GM18861 (cell line): ENCODE measurements at regions not wholly inside any gene's neighbourhood (a gene's known extent, or its start where the extent isn't known, plus 50 kb on each side); places are given as distances from the start of the nearest gene placed in this dataset.

Experiments used
- ATAC-seq: cut with Tn5 transposase; IDR thresholded peaks from one replicate; pipeline ENCODE4 v1.9.1; 2021; ENCODE audit not compliant: unreplicated experiment

- no peak for ATAC-seq
Observed at GRCh38 chr12:90020014-90020413, 311.4 kb upstream of the ATP2B1 start.

- no peak for ATAC-seq
Observed at GRCh38 chr12:90017316-90017715, 308.7 kb upstream of the ATP2B1 start.

- ATAC-seq = no peak
Observed at GRCh38 chr12:90015228-90015627, 306.6 kb upstream of the ATP2B1 start.

- peak; percentile 58 for ATAC-seq
Observed at GRCh38 chr12:90013409-90013808, 304.8 kb upstream of the ATP2B1 start.

GRCh38 chr12:90010089-90010488, 301.5 kb upstream of the ATP2B1 start:
- no peak for ATAC-seq

- ATAC-seq = no peak
Observed at GRCh38 chr12:90008277-90008676, 299.6 kb upstream of the ATP2B1 start.

GRCh38 chr12:90004319-90005074, 295.9 kb upstream of the ATP2B1 start:
- ATAC-seq = no peak

- ATAC-seq = no peak
Observed at GRCh38 chr12:90003688-90004087, 295.1 kb upstream of the ATP2B1 start.

GRCh38 chr12:90000721-90001120, 292.1 kb upstream of the ATP2B1 start:
- no peak for ATAC-seq

GRCh38 chr12:89999699-90000505, 291.3 kb upstream of the ATP2B1 start:
- ATAC-seq = no peak

GRCh38 chr12:89995870-89996269, 287.2 kb upstream of the ATP2B1 start:
- ATAC-seq = no peak

- no peak for ATAC-seq
Observed at GRCh38 chr12:89994911-89995310, 286.3 kb upstream of the ATP2B1 start.

- no peak for ATAC-seq
Observed at GRCh38 chr12:89993632-89994031, 285.0 kb upstream of the ATP2B1 start.

- ATAC-seq = no peak
Observed at GRCh38 chr12:89992668-89993451, 284.2 kb upstream of the ATP2B1 start.

- no peak for ATAC-seq
Observed at GRCh38 chr12:89991807-89992590, 283.4 kb upstream of the ATP2B1 start.

GRCh38 chr12:89988188-89988915, 279.7 kb upstream of the ATP2B1 start:
- no peak for ATAC-seq

GRCh38 chr12:89985935-89986334, 277.3 kb upstream of the ATP2B1 start:
- ATAC-seq = no peak

- ATAC-seq = no peak
Observed at GRCh38 chr12:89984846-89985245, 276.2 kb upstream of the ATP2B1 start.

GRCh38 chr12:89983622-89984021, 275.0 kb upstream of the ATP2B1 start:
- no peak for ATAC-seq

- ATAC-seq = no peak
Observed at GRCh38 chr12:89980236-89980635, 271.6 kb upstream of the ATP2B1 start.
